Activated T-cell treated with anti-CD3 and anti-CD28 coated beads for 24 hours (primary cell): ENCODE measurements at regions not wholly inside any gene's neighbourhood (a gene's known extent, or its start where the extent isn't known, plus 50 kb on each side); places are given as distances from the start of the nearest gene placed in this dataset.
"Not testable (repeated sequence)": the region's sequence is repeated elsewhere in the genome, so short reads cannot be mapped to it uniquely, and the experiment has no call there.

Source experiments
- DNase-seq: peaks from one replicate; pipeline ENCODE4 v3.0.0-alpha.2; 2020; ENCODE audit warnings: low read depth

GRCh38 chr15:87752250-87752951 lies 504.1 kb downstream of the NTRK3 start:
- no peak for DNase-seq

DNA sequence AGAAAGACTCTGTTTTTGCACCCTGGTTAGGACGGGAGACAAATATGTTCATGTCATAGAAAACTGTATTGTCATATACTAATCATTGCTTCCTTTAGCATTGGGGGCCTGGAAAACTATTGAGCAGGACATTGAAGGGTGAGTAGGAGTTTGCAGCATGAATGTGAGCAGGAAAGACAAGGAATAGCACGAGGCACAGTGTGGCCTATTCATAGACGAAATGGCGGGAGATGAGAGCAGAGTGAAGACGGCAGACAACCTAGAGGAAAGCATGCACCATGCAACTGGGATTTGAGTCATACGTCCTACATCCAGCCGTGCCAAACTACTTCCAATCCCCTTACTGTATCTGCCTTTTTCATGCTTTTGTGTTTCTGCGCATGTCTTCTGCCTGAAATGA lies 508.1 kb downstream of the NTRK3 start:
- DNase-seq, result no peak

DNA sequence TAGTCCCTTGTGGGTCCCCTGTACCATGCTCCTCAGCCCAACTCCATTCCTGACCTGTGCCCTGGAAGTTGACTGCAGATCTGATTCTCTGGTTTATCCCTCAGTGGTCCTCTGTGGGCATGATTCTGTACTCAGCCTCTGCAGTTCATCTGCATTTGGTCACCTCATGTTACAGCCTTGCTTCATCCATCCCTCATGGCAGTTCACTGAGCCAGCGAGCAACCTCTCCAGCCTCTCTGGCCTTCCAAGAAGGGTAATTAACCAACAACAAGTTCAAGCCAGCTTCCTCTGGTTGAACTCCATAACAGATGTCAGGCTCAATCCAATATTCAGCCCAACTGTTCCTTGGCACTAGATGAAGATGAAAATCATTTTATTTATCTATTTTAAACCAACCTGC lies 509.5 kb downstream of the NTRK3 start:
- DNase-seq, result no peak

DNA sequence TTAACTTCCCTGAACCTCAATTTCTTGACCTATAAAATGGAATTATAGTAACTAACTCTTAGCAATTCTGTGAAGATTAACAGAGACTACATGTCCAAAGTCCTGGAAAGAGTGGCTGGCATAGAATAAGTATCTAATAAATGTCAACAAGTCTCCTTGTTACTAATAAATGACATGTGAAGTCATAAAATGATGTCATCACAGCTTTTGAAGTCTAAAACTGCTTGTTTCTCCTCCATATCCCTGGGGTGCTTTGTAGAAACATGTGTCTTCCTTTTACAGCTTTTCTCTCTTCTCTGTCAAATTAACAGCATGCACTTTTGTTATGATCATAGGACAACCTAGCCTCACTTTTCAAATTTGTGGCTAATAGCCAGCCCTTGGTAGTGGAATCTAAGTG lies 510.2 kb downstream of the NTRK3 start:
- DNase-seq, result no peak

DNA sequence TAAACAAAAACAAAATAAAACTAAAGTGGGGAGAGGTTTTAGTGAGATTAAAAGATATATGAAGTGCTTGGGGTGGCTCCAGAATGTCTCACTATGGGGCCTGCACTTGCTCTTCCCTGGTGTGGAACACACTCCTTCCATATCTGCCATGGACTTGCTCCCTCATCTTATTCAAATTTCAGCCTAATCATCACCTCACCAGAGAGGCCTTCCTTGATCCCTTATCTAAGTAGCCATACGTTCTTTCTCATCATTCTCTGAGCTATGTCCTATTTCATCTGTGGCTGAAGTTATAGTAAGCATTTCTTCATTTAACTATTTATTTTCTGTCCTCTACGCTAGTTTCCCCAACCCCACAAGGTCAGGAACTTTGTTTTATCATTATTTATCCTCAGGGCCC lies 511.7 kb downstream of the NTRK3 start:
- no peak for DNase-seq

- no peak for DNase-seq
Observed at GRCh38 chr15:87743562-87743961, 513.0 kb downstream of the NTRK3 start.

DNA sequence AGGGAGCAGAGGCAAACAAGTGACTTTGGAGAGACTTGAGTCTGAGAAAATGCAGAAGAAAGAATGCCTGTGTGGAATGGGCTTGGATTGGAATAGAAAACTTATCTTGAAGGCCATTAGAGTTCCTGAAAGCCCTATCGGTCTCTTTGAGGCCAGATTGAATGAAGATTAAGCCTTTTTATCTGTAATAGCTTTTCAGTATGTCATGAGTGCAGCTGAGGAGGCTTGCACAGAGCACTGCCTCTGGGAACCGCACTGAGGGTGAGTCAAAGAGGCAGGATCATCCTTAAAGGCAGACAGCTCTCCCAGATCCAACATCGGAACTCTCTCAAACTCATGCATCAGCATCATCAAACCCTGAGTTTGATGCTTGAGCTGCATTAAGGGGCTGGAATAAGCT lies 515.2 kb downstream of the NTRK3 start:
- no peak for DNase-seq

DNA sequence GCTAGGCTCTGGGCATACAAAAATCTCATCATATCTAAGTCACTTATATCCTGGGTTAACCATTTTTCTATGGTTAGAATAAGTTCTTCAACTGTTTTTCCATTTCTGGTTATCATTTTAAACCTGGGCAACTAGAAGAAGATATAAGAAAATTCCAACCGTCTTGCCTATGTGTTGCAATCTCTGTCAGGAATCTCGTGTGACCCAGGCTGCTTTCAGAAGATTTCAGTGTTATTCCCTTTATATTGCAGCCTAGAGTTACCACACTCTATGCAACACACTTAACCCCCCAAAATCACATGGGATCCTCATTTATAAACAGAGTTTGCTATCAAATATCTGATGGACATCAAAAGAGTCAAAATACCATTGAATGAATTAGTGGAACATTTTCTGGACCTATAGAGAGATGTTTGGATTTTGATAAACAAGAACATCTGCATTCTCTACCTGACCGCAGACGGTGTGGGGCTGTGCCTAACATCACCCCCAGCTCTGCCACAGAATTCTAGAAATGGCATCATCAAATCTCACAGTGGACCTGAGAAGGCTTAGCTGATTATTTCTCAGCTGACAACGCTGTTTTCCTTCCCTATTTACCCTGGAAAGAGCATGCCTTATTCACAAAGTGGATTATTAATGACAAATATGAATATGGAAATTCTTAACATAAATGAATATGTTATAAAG lies 515.7 kb downstream of the NTRK3 start:
- DNase-seq, result no peak

- no peak for DNase-seq
Observed at GRCh38 chr15:87739866-87740265, 516.7 kb downstream of the NTRK3 start.

- DNase-seq, result no peak
Observed at GRCh38 chr15:87739081-87739480, 517.5 kb downstream of the NTRK3 start.

DNA sequence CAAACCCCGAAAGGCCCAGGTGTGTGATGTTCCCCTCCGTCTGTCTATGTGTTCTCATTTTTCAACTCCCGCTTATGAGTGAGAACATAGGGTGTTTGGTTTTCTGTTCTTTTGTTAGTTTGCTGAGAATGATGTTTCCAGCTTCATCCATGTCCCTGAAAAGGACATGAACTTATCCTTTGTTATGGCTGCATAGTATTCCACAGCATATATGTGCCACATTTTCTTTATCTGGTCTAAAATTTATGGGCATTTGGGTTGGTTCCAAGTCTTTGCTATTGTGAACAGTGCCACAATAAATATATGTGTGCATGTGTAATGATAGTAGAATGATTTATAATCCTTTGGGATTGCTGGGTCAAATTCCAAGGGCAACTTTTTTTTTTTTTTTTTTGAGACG lies 519.1 kb downstream of the NTRK3 start:
- DNase-seq, result not testable (repeated sequence)

DNA sequence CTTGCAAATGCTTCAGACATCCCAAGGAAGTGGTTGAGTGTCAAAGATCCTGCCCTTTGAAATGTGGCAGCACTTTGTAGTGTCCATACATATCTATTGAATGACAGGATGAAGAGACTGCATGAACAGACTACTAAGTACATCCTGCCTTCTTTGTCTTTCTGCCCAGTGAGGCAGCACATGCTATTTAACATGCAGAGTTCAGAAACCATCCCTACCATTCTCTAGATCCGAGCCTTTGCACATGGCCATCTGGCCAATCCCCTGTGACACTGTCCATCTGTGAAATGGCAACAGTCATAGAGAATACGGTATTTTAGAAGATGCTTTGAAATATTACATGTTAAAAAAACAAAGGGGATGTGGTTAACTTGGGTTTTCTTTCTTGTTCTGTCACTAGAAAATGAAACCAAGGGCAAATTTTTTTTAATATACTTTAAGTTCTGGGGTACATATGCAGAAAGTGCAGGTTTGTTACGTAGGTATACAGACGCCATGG lies 519.6 kb downstream of the NTRK3 start:
- DNase-seq, result no peak

DNA sequence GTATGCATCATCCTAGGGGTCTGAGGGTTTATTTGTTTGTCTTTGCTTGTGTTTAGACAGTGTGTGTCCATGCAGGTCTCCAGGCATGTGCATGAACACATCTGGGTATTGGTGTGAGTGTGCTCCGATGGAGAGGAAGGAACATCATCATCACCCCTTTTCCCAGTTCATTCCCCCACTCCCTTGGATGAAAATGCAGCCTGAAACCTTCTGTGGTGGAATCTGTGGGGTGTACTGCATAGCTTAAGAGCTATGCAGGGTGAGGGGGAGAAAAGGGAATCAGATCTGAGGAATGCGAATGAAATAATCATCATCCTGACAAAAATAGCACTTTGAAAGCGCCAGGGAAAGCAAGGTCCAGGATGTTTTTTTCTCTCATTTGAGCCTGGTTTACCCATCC lies 520.1 kb downstream of the NTRK3 start:
- no peak for DNase-seq

DNA sequence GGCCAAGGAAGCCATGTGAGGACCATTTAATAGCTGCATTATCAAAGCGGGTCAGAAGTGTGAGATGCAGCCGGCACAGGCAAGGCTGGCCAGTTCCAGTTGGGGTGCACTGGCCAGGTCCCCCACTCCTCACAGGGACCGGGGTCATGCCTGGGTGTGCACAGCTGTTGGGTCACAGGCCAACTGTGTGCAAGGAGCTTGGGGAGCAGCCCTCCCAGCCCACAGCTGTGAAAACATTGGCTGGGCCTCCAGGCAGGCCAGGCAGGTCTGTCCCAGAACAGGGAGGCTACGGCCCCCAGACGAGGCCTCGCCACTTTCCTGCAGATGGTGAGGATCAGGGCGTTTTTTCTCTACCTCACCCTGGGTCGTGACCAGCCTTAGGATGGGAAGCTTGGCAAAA lies 521.0 kb downstream of the NTRK3 start:
- DNase-seq, result no peak

- no peak for DNase-seq
Observed at GRCh38 chr15:87734571-87735373, 521.8 kb downstream of the NTRK3 start.

GRCh38 chr15:87733977-87734376 lies 522.6 kb downstream of the NTRK3 start:
- DNase-seq, result no peak

- no peak for DNase-seq
Observed at GRCh38 chr15:87733541-87733941, 523.0 kb downstream of the NTRK3 start.

DNA sequence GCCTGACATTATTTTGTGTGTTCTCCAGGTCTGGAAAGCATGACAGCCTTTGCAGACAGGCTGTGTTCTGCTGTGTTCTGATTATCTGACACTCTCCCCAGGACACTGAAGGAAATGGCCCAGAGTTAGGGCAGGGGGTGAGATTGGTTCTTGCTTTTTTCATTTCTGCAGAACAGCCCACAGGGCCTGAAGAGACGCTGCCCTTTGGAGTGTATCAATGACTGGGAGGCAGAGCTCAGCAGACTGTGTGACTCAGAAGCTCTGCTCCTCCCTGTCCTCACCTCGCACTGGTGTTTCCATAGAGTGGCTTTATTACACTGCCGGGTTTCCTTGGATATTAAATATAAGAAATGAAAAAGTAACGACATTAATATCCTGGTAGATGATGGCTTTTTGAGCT lies 523.6 kb downstream of the NTRK3 start:
- no peak for DNase-seq

DNA sequence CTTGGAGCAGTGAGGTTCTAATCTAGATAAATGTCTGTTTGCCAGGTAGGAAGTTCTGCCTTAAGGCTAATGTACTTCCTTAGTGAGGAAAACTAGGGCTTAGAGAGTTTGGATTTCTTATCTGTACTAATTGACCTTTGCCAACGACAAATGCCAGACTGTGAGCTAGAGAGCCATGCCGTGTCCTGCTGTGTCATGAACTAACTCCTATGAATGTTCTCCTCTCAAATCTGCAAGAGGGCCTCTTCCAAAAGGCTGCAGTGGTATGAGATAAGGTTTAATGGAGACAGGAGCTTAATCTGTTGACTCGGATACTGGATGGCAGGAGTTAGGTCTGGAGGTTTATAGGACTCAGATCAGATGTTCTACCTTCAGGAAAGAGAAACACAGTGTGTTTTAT lies 524.9 kb downstream of the NTRK3 start:
- no peak for DNase-seq

DNA sequence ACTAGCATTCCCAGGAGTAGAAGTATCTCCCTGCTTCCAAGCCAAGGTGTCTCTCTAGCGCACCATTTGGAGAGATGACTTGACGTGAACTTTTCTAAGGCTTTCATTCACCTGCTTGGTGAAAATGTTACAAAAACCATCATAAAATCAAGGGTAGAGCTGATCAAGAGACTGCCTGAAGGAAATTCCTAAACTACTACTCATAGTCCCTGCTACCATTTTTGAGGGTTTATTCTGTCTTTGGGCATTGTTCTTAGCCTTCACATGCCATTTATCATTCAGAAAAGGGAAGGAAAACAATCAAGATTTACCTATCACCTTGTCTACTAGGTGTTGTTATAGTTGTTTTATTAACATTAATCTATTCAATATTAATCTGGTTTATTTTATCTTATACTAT lies 525.8 kb downstream of the NTRK3 start:
- DNase-seq, result no peak

- DNase-seq, result no peak
Observed at GRCh38 chr15:87728998-87729397, 527.5 kb downstream of the NTRK3 start.

DNA sequence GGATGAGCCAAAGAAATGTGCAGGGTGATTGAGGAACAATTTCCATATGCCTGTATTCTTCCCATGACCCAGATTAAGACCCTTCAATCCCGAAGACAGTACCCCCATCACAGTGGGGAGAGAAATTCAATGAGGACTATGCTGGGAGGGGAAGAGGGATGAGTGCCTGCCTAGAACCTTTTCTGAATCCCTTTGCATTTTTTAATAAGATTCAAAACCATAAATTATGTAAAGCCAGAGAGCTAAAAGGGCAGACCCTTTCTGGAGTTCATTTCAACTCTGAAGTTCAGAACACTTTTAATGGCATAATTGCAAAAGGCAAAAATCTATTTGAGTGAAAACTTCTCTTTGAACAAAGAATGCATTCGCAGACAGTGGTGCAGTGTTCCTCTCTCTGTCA lies 529.5 kb downstream of the NTRK3 start:
- DNase-seq, result no peak

DNA sequence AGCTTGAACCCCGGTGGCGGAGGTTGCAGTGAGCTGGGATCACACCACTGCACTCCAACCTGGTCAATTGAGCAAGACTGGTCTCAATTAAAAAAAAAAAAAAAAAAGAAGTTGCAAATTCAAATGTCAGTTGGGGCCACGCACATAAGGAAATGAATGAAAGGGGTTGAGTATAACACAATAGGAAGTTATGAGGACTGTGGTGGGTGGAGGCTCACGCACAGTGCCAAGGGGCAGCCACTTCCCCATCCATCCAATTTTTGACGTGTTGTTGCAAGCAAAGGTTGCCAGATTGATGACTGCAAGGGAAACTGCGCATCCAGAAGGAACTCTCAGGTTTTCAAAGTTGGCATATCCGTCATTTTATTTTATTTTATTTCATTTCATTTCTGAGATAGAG lies 532.2 kb downstream of the NTRK3 start:
- DNase-seq, result no peak
